ENCODE measurements at regions not wholly inside any gene's neighbourhood (a gene's known extent, or its start where the extent isn't known, plus 50 kb on each side); places are given as distances from the start of the nearest gene placed in this dataset.

- peak overlapping the region; percentile 84 to 90; a peak in 5 of 6 replicates for H3K27ac ChIP-seq
- no peak overlapping the region for H3K4me3 ChIP-seq
- POLR2A ChIA-PET: no interaction called here
- DNase-seq (ENCODE audit: low read depth in 1 of 2, low spot score in 1 of 2) (no peak), FAIRE-seq (no peak), ATAC-seq (no peak)
- no peaks in the 10 kb centered on the region for H3K9me3 ChIP-seq
- TF ChIP-seq CEBPB (IDR thresholded peaks at IDR 0.05) (no peak), FOSB (CRISPR knock-in tag; IDR thresholded peaks at IDR 0.05) (no peak)
- TF ChIP-seq, protein P1, sequence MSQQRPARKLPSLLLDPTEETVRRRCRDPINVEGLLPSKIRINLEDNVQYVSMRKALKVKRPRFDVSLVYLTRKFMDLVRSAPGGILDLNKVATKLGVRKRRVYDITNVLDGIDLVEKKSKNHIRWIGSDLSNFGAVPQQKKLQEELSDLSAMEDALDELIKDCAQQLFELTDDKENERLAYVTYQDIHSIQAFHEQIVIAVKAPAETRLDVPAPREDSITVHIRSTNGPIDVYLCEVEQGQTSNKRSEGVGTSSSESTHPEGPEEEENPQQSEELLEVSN (IDR thresholded peaks at IDR 0.05; ENCODE audit: borderline replicate concordance, low read depth): no peak
- TF ChIP-seq, protein P2, sequence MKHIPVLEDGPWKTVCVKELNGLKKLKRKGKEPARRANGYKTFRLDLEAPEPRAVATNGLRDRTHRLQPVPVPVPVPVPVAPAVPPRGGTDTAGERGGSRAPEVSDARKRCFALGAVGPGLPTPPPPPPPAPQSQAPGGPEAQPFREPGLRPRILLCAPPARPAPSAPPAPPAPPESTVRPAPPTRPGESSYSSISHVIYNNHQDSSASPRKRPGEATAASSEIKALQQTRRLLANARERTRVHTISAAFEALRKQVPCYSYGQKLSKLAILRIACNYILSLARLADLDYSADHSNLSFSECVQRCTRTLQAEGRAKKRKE (CRISPR knock-in tag; IDR thresholded peaks at IDR 0.05; ENCODE audit: low read depth): no peak
- no peak overlapping the region for H3K4me2 ChIP-seq
- CTCF ChIA-PET: interaction anchor here (0.9 to 8.3 kb wide), 3 partner anchors 15 to 116 kb away, joined by 3 to 97 read pairs (median 53); no protein-coding TSS in a partner anchor
- H3K4me1 ChIP-seq: peaks cover 63% of the 10 kb centered on the region
- 97% methylated on average over 2 of the region's 2 CpGs for WGBS (ENCODE audit: missing lambda C conversion rate)
Observed at GRCh38 chr3:16063603-16064002, 110.9 kb upstream of the GALNT15 start.

DNA sequence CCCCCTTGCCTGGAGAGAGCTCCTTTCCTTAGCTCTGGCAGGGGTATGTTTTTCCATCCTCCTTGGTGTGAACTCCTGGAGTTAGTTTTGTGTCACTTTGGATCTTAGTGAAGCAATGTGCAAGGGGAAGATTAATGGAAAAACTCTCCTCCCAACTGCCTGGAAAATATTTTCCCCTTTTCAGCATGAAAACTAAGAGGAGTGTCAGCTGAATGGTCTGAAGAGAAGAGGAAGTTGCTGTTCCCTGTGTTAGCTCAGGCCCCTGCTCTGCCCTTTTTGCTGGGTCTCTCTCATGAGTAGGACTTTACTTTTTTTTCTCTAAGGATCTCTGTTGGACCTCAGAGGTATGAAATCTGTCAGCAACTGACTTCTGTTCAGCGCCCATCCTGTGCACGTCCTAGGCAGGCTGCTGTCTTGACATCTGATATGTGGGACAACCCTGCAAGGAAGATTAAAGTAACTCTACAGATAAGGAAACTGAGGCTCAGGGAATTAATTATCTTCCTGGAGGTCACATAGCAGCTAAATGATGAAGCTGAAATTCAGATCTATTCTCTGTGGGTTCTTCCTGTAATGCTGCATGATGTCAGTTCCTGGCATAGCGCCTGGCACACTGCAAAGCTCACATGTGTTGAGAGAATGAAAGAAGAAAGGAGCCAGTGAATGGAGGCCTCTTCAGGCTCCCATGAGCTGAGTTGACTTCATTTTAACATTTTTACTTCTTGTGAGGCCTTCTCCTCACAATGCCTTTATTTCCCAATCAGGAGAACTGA, 109.7 kb upstream of the GALNT15 start:
- peak overlapping the region; percentile 84 to 90 for H3K27ac ChIP-seq
- H3K4me2 ChIP-seq: peak overlapping the region; percentile 17; the same call in 2 of the 3 replicates
- POLR2A ChIA-PET: no interaction called here
- no peak for TF ChIP-seq EHMT2 (IDR thresholded peaks at IDR 0.05; ENCODE audit: low read depth)
- TF ChIP-seq CBX8 (IDR thresholded peaks at IDR 0.05): no peak
- no peak for TF ChIP-seq HES2 (IDR thresholded peaks at IDR 0.05)
- no peak for TF ChIP-seq CBX2 (IDR thresholded peaks at IDR 0.05; ENCODE audit: borderline replicate concordance, low read depth)
- TF ChIP-seq MAFK (IDR thresholded peaks at IDR 0.05; ENCODE audit: partially characterized antibody): no peak
- no peak for TF ChIP-seq CHD2 (IDR thresholded peaks at IDR 0.05; ENCODE audit: low read length, partially characterized antibody)
- TF ChIP-seq HOXB13 (CRISPR knock-in tag; IDR thresholded peaks at IDR 0.05; ENCODE audit: low read depth): no peak
- no peak for TF ChIP-seq CHD4 (IDR thresholded peaks at IDR 0.05; ENCODE audit: borderline replicate concordance)
- TF ChIP-seq TFCP2L1 (CRISPR knock-in tag; IDR thresholded peaks at IDR 0.05): no peak
- TF ChIP-seq RARB (CRISPR knock-in tag; IDR thresholded peaks at IDR 0.05): no peak
- no peak for TF ChIP-seq POLR2AphosphoS2 (conservative IDR thresholded peaks at IDR 0.05; ENCODE audit: low read length)
- no peak overlapping the region for H3K4me3 ChIP-seq
- peaks cover 61% of the 10 kb centered on the region for H3K4me1 ChIP-seq
- no peak for FAIRE-seq
- CTCF ChIA-PET: interaction anchor here (0.8 to 5.0 kb wide), 2 partner anchors 15 to 16 kb away, joined by 3 to 20 read pairs; no protein-coding TSS in a partner anchor
- ATAC-seq: no peak
- no peaks in the 10 kb centered on the region for H3K9me3 ChIP-seq
- peak in 1 of 2 experiments; percentile 51 for DNase-seq (ENCODE audit: low read depth in 1 of 2, low spot score in 1 of 2)
- WGBS (ENCODE audit: missing lambda C conversion rate): 92% methylated on average over 3 of the region's 3 CpGs

GRCh38 chr3:16066545-16066944, 107.9 kb upstream of the GALNT15 start:
- ATAC-seq (no peak), DNase-seq (ENCODE audit: low read depth in 1 of 2, low spot score in 1 of 2) (no peak), FAIRE-seq (no peak)
- WGBS (ENCODE audit: missing lambda C conversion rate): 96% methylated on average over 1 of the region's 1 CpG
- CTCF ChIA-PET: interaction anchor here (0.8 to 5.0 kb wide), 4 partner anchors 13 to 112 kb away, joined by 3 to 20 read pairs (median 3); no protein-coding TSS in a partner anchor
- Histone ChIP-seq H3K4me1 (peaks cover 51% of the 10 kb centered on the region), H3K4me2 (no peak overlapping the region), H3K4me3 (no peak overlapping the region), H3K27ac (peak overlapping the region; percentile 73 to 89), H3K9me3 (no peaks in the 10 kb centered on the region)
- POLR2A ChIA-PET: no interaction called here
- TF ChIP-seq, protein P3, sequence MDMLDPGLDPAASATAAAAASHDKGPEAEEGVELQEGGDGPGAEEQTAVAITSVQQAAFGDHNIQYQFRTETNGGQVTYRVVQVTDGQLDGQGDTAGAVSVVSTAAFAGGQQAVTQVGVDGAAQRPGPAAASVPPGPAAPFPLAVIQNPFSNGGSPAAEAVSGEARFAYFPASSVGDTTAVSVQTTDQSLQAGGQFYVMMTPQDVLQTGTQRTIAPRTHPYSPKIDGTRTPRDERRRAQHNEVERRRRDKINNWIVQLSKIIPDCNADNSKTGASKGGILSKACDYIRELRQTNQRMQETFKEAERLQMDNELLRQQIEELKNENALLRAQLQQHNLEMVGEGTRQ (IDR thresholded peaks at IDR 0.05): no peak
- no peak for TF ChIP-seq HOXB13 (CRISPR knock-in tag; IDR thresholded peaks at IDR 0.05; ENCODE audit: low read depth)
- TF ChIP-seq ZFP36 (IDR thresholded peaks at IDR 0.05; ENCODE audit: borderline replicate concordance, partially characterized antibody): no peak
- TF ChIP-seq GATA3 (IDR thresholded peaks at IDR 0.05; ENCODE audit: borderline replicate concordance): no peak
- no peak for TF ChIP-seq ZC3H11A (IDR thresholded peaks at IDR 0.05)
- no peak for TF ChIP-seq POLR2AphosphoS2 (conservative IDR thresholded peaks at IDR 0.05; ENCODE audit: low read length)
- no peak for TF ChIP-seq JUNB (IDR thresholded peaks at IDR 0.05)
- no peak for TF ChIP-seq RNF2 (IDR thresholded peaks at IDR 0.05; ENCODE audit: borderline replicate concordance, low read depth)
- no peak for TF ChIP-seq MAFK (IDR thresholded peaks at IDR 0.05; ENCODE audit: partially characterized antibody)
- TF ChIP-seq ZSCAN20 (CRISPR knock-in tag; IDR thresholded peaks at IDR 0.05): no peak
- TF ChIP-seq EHF (CRISPR knock-in tag; IDR thresholded peaks at IDR 0.05): no peak
- TF ChIP-seq, protein P4, sequence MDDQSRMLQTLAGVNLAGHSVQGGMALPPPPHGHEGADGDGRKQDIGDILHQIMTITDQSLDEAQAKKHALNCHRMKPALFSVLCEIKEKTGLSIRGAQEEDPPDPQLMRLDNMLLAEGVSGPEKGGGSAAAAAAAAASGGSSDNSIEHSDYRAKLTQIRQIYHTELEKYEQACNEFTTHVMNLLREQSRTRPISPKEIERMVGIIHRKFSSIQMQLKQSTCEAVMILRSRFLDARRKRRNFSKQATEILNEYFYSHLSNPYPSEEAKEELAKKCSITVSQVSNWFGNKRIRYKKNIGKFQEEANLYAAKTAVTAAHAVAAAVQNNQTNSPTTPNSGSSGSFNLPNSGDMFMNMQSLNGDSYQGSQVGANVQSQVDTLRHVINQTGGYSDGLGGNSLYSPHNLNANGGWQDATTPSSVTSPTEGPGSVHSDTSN (IDR thresholded peaks at IDR 0.05): no peak
- no peak for TF ChIP-seq RAD21 (conservative IDR thresholded peaks at IDR 0.05 in 1 of 2, IDR thresholded peaks at IDR 0.05 in 1 of 2)
- TF ChIP-seq ESRRA (IDR thresholded peaks at IDR 0.05; ENCODE audit: borderline replicate concordance, low read length): no peak
